ENCODE measurements at regions not wholly inside any gene's neighbourhood (a gene's known extent, or its start where the extent isn't known, plus 50 kb on each side); places are given as distances from the start of the nearest gene placed in this dataset.

DNA sequence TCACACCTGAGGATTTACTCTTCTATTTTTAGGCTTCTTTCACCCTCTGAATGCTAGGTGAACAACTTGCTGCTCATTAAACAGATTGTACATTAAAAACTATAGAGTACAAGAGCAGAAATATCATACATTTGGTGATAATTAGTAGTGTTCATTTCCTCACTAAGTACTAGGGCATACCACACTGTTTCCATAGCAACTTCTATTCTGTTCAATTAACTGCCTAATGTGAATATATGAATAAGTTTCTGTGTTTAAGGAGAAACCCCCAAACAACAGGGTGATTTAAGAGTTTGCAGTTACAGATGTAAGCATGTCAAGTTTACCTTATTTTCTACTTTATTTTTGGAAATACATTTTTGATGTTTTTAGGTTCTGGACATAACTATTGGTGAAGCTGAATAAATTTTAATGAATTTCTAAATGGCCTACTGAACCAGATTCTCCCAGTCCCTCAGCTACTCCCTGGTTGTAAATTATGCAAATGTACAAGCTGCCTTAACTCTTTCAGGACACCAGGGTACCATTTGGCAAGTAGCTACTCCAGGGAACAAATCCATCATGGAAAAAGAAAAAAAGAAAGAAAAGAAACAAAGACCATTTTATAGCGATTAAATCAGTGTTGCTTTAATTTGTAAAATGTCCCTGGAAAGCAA lies 199.8 kb upstream of the NAV3 start:
- H3K9me1 ChIP-seq (ENCODE audit: control insufficient read depth, insufficient read depth, low read length) = no peaks in the 10 kb centered on the region
- in situ Hi-C loops (cut with MboI) (no loop called here), intact Hi-C loops (cut with micrococcal nuclease) (no loop called here)
- no peak overlapping the region for H2AFZ ChIP-seq (ENCODE audit: low read depth, low read length)
- H4K20me1 ChIP-seq (replicated peaks; ENCODE audit: control insufficient read depth, insufficient read depth, low read length) = no peaks in the 10 kb centered on the region
- H3K79me2 ChIP-seq (ENCODE audit: control insufficient read depth, insufficient read depth, low read length) = no peaks in the 10 kb centered on the region
- H3K9me3 ChIP-seq (replicated peaks; ENCODE audit: control insufficient read depth, insufficient read depth, low read depth, low read length) = 0 out of 2 replicates have a peak, but pooled peaks cover 1% of the 10 kb centered on the region
- ATAC-seq (no peak), FAIRE-seq (no peak), DNase-seq (ENCODE audit: extremely low read depth in 1 of 4, low spot score in 3 of 4) (no peak)
- H3K9ac ChIP-seq (ENCODE audit: insufficient read depth in 1 of 2, low read depth in 2 of 2, low read length in 2 of 2) = no peak overlapping the region
- POLR2A ChIA-PET = no interaction called here
- no peak for TF ChIP-seq ZBTB7A (IDR thresholded peaks at IDR 0.05; ENCODE audit: borderline replicate concordance, control insufficient read depth, low read depth, low read length)
- no peak for TF ChIP-seq TGIF2 (CRISPR knock-in tag; IDR thresholded peaks at IDR 0.05)
- TF ChIP-seq ZNF408 (CRISPR knock-in tag; IDR thresholded peaks at IDR 0.05; ENCODE audit: low read depth) = no peak
- no peak for TF ChIP-seq CHD7 (IDR thresholded peaks at IDR 0.05; ENCODE audit: low read depth, low read length)
- TF ChIP-seq KDM2B (CRISPR knock-in tag; IDR thresholded peaks at IDR 0.05) = no peak
- TF ChIP-seq CBFB (CRISPR knock-in tag; IDR thresholded peaks at IDR 0.05) = no peak
- TF ChIP-seq ZNF280B (CRISPR knock-in tag; IDR thresholded peaks at IDR 0.05) = no peak
- no peak for TF ChIP-seq EGR1 (conservative IDR thresholded peaks at IDR 0.05)
- TF ChIP-seq ZNF165 (CRISPR knock-in tag; IDR thresholded peaks at IDR 0.05; ENCODE audit: borderline replicate concordance) = no peak
- CTCF ChIA-PET (ENCODE audit: low intra/inter-chr PET ratio) = no interaction called here
- no peaks in the 10 kb centered on the region for H3K4me1 ChIP-seq (replicated peaks in 1 of 2; ENCODE audit: control insufficient read depth in 2 of 2, insufficient read depth in 2 of 2, low read length in 2 of 2)
- no peaks in the 10 kb centered on the region for H3K36me3 ChIP-seq (ENCODE audit: control insufficient read depth, insufficient read depth, low read length)
- no peak overlapping the region for H3K4me2 ChIP-seq (ENCODE audit: insufficient read depth, low read length)
- no peak overlapping the region for H3K4me3 ChIP-seq
- BruUV-seq (replicated peaks) = no TSS peak
- no peak overlapping the region for H3K27ac ChIP-seq (ENCODE audit: extremely low read depth, low read depth, low read length)
- 0% methylated on average over 1 of the region's 1 CpG for WGBS (ENCODE audit: insufficient coverage, low coverage, missing lambda C conversion rate)
- no peaks in the 10 kb centered on the region for H3K27me3 ChIP-seq (ENCODE audit: control insufficient read depth in 2 of 2, insufficient read depth in 2 of 2, low read length in 2 of 2)
